ENCODE measurements at regions not wholly inside any gene's neighbourhood (a gene's known extent, or its start where the extent isn't known, plus 50 kb on each side); places are given as distances from the start of the nearest gene placed in this dataset.

DNA sequence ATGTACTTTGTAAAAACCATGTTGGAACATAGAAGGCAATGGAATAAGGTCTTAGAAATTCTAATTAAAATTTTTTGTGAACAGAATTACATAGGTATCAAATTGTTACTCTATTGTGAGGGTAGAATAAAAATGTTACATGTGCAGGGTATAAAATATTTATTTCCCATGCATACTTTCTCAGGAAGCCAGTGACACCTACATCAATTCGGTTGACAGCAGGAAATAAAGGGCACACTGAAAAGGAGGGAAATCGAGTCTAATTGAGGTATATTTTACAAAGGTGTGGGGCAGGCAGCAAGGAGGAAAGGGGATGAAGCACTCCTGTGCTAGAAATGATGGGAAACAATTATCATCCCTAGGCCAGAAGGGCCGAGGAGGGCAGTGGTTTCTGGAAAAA lies 244.9 kb downstream of the C7orf25 start:
- Histone ChIP-seq H3K4me3 (ENCODE audit: low read depth in 2 of 2, low read length in 1 of 2) (no peak overlapping the region), H3K36me3 (replicated peaks in 1 of 2; ENCODE audit: control insufficient read depth in 1 of 2, insufficient read depth in 2 of 2, low read length in 1 of 2) (no peaks in the 10 kb centered on the region), H3K4me1 (ENCODE audit: control insufficient read depth in 1 of 2, insufficient read depth in 2 of 2, low read depth in 1 of 2, low read length in 1 of 2) (no peaks in the 10 kb centered on the region), H3K4me2 (no peak overlapping the region), H2AFZ (ENCODE audit: low read depth) (no peak overlapping the region), H3K27me3 (ENCODE audit: insufficient read depth) (no peaks in the 10 kb centered on the region; the same call in 1 of the 2 replicates), H3K27ac (ENCODE audit: low read depth in 2 of 2, low read length in 1 of 2) (no peak overlapping the region), H4K20me1 (ENCODE audit: insufficient read depth) (no peaks in the 10 kb centered on the region), H3K9me2 (no peaks in the 10 kb centered on the region), H3K79me2 (ENCODE audit: insufficient read depth) (no peaks in the 10 kb centered on the region), H3K9ac (no peak overlapping the region), H3F3A (replicated peaks; ENCODE audit: insufficient read depth) (no peaks in the 10 kb centered on the region), H3K9me3 (peaks cover 11% of the 10 kb centered on the region)
- POLR2A ChIA-PET, result no interaction called here
- TF ChIP-seq, protein P1, sequence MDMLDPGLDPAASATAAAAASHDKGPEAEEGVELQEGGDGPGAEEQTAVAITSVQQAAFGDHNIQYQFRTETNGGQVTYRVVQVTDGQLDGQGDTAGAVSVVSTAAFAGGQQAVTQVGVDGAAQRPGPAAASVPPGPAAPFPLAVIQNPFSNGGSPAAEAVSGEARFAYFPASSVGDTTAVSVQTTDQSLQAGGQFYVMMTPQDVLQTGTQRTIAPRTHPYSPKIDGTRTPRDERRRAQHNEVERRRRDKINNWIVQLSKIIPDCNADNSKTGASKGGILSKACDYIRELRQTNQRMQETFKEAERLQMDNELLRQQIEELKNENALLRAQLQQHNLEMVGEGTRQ (IDR thresholded peaks at IDR 0.05; ENCODE audit: borderline replicate concordance, low read depth, low read length), result no peak
- TF ChIP-seq, protein P2, sequence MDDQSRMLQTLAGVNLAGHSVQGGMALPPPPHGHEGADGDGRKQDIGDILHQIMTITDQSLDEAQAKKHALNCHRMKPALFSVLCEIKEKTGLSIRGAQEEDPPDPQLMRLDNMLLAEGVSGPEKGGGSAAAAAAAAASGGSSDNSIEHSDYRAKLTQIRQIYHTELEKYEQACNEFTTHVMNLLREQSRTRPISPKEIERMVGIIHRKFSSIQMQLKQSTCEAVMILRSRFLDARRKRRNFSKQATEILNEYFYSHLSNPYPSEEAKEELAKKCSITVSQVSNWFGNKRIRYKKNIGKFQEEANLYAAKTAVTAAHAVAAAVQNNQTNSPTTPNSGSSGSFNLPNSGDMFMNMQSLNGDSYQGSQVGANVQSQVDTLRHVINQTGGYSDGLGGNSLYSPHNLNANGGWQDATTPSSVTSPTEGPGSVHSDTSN (IDR thresholded peaks at IDR 0.05), result no peak
- no peak for TF ChIP-seq ELF1 (IDR thresholded peaks at IDR 0.05)
- no peak for TF ChIP-seq POLR2AphosphoS5 (IDR thresholded peaks at IDR 0.05; ENCODE audit: low read depth, low read length)
- no peak for TF ChIP-seq YY1 (IDR thresholded peaks at IDR 0.05; ENCODE audit: low read depth)
- no peak for TF ChIP-seq FOXJ3 (CRISPR knock-in tag; IDR thresholded peaks at IDR 0.05)
- TF ChIP-seq TEAD4 (IDR thresholded peaks at IDR 0.05; ENCODE audit: borderline replicate concordance, insufficient read depth), result no peak
- TF ChIP-seq, protein P3, sequence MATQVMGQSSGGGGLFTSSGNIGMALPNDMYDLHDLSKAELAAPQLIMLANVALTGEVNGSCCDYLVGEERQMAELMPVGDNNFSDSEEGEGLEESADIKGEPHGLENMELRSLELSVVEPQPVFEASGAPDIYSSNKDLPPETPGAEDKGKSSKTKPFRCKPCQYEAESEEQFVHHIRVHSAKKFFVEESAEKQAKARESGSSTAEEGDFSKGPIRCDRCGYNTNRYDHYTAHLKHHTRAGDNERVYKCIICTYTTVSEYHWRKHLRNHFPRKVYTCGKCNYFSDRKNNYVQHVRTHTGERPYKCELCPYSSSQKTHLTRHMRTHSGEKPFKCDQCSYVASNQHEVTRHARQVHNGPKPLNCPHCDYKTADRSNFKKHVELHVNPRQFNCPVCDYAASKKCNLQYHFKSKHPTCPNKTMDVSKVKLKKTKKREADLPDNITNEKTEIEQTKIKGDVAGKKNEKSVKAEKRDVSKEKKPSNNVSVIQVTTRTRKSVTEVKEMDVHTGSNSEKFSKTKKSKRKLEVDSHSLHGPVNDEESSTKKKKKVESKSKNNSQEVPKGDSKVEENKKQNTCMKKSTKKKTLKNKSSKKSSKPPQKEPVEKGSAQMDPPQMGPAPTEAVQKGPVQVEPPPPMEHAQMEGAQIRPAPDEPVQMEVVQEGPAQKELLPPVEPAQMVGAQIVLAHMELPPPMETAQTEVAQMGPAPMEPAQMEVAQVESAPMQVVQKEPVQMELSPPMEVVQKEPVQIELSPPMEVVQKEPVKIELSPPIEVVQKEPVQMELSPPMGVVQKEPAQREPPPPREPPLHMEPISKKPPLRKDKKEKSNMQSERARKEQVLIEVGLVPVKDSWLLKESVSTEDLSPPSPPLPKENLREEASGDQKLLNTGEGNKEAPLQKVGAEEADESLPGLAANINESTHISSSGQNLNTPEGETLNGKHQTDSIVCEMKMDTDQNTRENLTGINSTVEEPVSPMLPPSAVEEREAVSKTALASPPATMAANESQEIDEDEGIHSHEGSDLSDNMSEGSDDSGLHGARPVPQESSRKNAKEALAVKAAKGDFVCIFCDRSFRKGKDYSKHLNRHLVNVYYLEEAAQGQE (IDR thresholded peaks at IDR 0.05; ENCODE audit: low read depth, low read length), result no peak
- no peak for TF ChIP-seq CHD2 (IDR thresholded peaks at IDR 0.05; ENCODE audit: low read length, partially characterized antibody)
- no peak for TF ChIP-seq GABPA (IDR thresholded peaks at IDR 0.05; ENCODE audit: low read depth)
- TF ChIP-seq FOSL2 (IDR thresholded peaks at IDR 0.05; ENCODE audit: borderline replicate concordance, low read depth), result no peak
- TF ChIP-seq SIN3A (IDR thresholded peaks at IDR 0.05; ENCODE audit: borderline replicate concordance, low read depth, low read length), result no peak
- TF ChIP-seq, protein P4, sequence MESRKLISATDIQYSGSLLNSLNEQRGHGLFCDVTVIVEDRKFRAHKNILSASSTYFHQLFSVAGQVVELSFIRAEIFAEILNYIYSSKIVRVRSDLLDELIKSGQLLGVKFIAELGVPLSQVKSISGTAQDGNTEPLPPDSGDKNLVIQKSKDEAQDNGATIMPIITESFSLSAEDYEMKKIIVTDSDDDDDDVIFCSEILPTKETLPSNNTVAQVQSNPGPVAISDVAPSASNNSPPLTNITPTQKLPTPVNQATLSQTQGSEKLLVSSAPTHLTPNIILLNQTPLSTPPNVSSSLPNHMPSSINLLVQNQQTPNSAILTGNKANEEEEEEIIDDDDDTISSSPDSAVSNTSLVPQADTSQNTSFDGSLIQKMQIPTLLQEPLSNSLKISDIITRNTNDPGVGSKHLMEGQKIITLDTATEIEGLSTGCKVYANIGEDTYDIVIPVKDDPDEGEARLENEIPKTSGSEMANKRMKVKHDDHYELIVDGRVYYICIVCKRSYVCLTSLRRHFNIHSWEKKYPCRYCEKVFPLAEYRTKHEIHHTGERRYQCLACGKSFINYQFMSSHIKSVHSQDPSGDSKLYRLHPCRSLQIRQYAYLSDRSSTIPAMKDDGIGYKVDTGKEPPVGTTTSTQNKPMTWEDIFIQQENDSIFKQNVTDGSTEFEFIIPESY (IDR thresholded peaks at IDR 0.05; ENCODE audit: borderline replicate concordance, low read depth), result no peak
- TF ChIP-seq MXI1 (IDR thresholded peaks at IDR 0.05; ENCODE audit: low read depth, low read length), result no peak
- TF ChIP-seq EZH2phosphoT487 (IDR thresholded peaks at IDR 0.05; ENCODE audit: borderline replicate concordance, low read depth), result no peak
- TF ChIP-seq NRF1 (IDR thresholded peaks at IDR 0.05; ENCODE audit: low read depth, low read length), result no peak
- TF ChIP-seq SMC3 (IDR thresholded peaks at IDR 0.05; ENCODE audit: low read depth, low read length), result no peak
- TF ChIP-seq FOXM1 (IDR thresholded peaks at IDR 0.05; ENCODE audit: low read depth), result no peak
- DNase-seq, result no peak
- CTCF ChIA-PET, result no interaction called here
- 0% methylated on average over 3 of the region's 3 CpGs for WGBS (ENCODE audit: low lambda C conversion rate)

Measured in SK-N-SH (cell line).